Choroid plexus epithelial cell (primary cell): ENCODE measurements at regions not wholly inside any gene's neighbourhood (a gene's known extent, or its start where the extent isn't known, plus 50 kb on each side); places are given as distances from the start of the nearest gene placed in this dataset.
"Not testable (repeated sequence)": the region's sequence is repeated elsewhere in the genome, so short reads cannot be mapped to it uniquely, and the experiment has no call there.

Experiments used
- DNase-seq: peaks from one replicate; pipeline ENCODE4 v3.0.0-alpha.2; 2010; ENCODE audit warnings: low read depth
- H3K4me3 ChIP-seq: 2 replicates; pipeline ENCODE4 v1.5.1; 2011; ENCODE audit warnings: low read depth, mild to moderate bottlenecking, control low read depth, low read length, moderate library complexity
- TF ChIP-seq, protein P1 (sequence below): conservative IDR thresholded peaks from 2 replicates; pipeline ENCODE4 v1.5.1; 2011; ENCODE audit warnings: low read depth, mild to moderate bottlenecking, control low read depth, inconsistent platforms, low read length, moderate library complexity

DNA sequence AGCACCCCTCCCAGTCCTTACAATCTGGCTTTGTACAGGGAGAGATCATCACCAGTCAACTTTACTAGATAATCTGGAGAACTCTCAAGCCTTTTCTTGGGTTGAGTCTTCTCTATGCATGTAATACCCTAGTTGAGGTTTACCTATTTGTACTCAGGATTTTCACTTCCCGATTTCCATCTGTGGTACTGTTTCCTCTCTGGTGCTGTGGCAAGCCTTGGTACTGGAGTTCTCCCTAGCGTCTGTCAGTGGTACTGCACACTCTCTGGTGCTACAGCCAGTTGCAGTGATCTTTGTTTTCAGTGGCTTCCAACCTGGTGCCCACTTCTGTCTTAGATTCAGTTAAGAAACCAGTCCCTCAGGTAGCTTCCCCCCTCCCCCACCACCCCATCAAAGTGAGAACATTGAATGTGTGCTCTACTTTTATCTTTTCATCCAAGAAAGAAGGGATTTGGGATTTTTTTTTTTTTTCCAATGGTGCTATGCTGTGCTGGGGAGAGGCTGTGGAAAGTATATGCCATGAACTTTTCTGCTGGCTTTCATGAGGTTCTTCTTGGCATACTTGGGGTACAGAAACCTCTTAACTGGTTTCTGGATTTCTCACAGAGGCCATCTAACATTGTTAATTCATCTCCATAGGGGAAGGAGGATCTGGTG is 69.4 kb upstream of the EVL start:
- peak; percentile 73 for DNase-seq
- no peak overlapping the region for H3K4me3 ChIP-seq
- TF ChIP-seq, protein P1, sequence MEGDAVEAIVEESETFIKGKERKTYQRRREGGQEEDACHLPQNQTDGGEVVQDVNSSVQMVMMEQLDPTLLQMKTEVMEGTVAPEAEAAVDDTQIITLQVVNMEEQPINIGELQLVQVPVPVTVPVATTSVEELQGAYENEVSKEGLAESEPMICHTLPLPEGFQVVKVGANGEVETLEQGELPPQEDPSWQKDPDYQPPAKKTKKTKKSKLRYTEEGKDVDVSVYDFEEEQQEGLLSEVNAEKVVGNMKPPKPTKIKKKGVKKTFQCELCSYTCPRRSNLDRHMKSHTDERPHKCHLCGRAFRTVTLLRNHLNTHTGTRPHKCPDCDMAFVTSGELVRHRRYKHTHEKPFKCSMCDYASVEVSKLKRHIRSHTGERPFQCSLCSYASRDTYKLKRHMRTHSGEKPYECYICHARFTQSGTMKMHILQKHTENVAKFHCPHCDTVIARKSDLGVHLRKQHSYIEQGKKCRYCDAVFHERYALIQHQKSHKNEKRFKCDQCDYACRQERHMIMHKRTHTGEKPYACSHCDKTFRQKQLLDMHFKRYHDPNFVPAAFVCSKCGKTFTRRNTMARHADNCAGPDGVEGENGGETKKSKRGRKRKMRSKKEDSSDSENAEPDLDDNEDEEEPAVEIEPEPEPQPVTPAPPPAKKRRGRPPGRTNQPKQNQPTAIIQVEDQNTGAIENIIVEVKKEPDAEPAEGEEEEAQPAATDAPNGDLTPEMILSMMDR: peak; percentile 88

- DNase-seq: no peak
- TF ChIP-seq, protein P1: no peak
- no peak overlapping the region for H3K4me3 ChIP-seq
Observed at GRCh38 chr14:99996951-99997571, 68.2 kb upstream of the EVL start.

- H3K4me3 ChIP-seq, DNase-seq: not testable (repeated sequence)
Observed at GRCh38 chr14:100000398-100000797, 64.8 kb upstream of the EVL start.

- H3K4me3 ChIP-seq: no peak overlapping the region
- TF ChIP-seq, protein P1: no peak
- no peak for DNase-seq
Observed at GRCh38 chr14:100004392-100004791, 60.8 kb upstream of the EVL start.

DNA sequence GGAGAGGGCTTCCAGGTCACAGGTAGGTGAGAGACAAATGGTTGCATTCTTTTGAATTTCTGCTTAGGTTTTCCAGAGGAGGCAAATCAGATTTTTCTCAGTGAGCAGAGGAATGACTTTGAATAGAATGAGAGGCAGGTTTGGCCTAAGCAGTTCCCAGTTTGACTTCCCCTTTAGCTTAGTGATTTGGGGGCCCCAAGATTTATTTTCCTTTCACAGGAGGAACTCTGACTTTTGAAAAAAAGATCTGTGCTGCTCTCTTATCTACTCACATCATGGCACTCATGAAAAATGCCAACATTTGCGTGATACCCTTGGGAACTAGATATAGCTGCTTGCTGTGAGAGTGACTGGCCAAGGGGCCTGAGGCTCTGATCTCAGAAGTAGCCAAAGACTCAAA is 58.0 kb upstream of the EVL start:
- no peak overlapping the region for H3K4me3 ChIP-seq
- DNase-seq: no peak
- TF ChIP-seq, protein P1: no peak

DNA sequence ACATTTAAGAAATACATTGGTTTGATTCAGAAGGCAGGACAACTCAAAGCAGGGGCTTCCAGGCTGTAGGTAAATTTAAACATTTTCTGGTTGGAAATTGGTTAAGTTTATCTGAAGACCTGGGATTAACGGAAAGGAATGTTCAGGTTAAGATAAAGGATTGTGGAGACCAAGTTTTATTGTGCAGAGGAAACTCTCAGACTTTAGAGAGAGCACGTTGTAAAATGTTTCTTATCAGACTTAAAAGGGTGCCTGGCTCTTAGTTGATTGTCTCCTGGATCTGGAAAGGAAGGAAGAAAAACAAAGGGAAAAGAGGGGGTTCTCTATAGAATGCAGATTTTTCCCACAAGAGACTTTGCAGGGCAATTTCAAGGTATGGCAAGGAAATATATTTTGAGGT is 55.4 kb upstream of the EVL start:
- DNase-seq, H3K4me3 ChIP-seq: not testable (repeated sequence)

GRCh38 chr14:100010679-100011078 is 54.5 kb upstream of the EVL start:
- TF ChIP-seq, protein P1: no peak
- DNase-seq: no peak
- H3K4me3 ChIP-seq: no peak overlapping the region

DNA sequence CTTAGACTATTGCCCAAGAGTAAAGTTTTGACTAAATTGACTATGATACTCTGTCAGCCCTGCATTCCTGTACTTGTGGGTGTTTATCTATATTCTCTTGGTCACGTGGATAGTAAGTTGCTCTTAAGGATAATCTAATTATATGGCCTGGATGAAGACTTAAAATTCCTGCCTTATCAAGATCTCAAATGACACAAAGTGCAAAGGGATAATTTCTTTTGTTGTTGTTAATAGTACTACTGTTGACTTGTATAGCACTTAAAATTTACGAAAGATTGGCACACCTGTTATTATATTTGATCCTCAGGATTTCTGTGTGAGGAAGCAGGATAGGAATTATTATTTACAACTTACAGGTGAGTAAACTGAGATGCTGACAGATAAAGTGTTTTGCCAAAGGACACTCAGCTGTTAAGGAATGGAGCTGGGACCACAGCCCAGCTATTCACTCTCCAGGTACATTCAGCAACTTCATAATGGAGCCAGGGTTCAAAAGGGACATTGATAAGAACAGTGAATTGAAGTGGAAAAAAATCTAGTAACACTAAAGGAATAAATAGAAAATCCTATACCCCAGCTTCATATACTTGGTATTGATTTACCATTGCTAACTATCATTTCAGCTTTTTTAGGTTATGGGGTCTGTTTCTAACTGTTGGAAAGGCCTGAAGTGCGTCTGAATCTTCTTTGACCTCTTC is 53.4 kb upstream of the EVL start:
- no peak for DNase-seq
- TF ChIP-seq, protein P1: no peak
- H3K4me3 ChIP-seq: no peak overlapping the region
